ENCODE measurements at regions not wholly inside any gene's neighbourhood (a gene's known extent, or its start where the extent isn't known, plus 50 kb on each side); places are given as distances from the start of the nearest gene placed in this dataset.

DNA sequence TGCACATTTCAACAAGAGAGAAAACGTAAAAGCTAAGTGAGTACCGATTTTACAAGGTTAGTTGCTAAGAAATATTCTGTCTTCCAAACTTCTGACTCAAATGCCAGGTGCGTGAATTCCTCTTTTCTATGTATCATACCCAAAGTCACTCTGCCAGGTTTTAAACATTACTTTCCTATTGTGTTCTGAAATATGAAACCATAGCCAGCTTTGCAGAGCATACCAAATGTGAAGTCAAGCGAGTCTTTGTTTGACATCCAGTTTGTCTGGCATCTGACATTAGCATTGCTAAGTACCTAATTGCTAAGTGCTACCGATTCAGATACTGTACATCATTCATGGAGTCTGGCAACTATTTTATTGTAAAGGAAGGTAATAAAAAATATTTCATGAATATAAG, 321.9 kb upstream of the GALNT5 start:
- Histone ChIP-seq H3K27me3 (ENCODE audit: low read depth, low read length) (no peaks in the 10 kb centered on the region), H3K4me3 (ENCODE audit: low read length) (no peak overlapping the region), H2AFZ (ENCODE audit: low read depth, low read length) (no peak overlapping the region), H4K20me1 (ENCODE audit: insufficient read depth, low read length) (no peaks in the 10 kb centered on the region), H3K36me3 (replicated peaks; ENCODE audit: low read depth, low read length) (no peaks in the 10 kb centered on the region), H3K9ac (ENCODE audit: low read length) (no peak overlapping the region), H3K79me2 (ENCODE audit: low read length) (no peaks in the 10 kb centered on the region), H3K27ac (ENCODE audit: low read length) (no peak overlapping the region), H3K4me1 (ENCODE audit: low read length) (no peaks in the 10 kb centered on the region), H3K4me2 (ENCODE audit: low read length) (no peak overlapping the region), H3K9me3 (ENCODE audit: insufficient read depth, low read length) (no peaks in the 10 kb centered on the region)
- TF ChIP-seq EZH2phosphoT487 (IDR thresholded peaks at IDR 0.05; ENCODE audit: low read depth) = no peak
- TF ChIP-seq, protein P1, sequence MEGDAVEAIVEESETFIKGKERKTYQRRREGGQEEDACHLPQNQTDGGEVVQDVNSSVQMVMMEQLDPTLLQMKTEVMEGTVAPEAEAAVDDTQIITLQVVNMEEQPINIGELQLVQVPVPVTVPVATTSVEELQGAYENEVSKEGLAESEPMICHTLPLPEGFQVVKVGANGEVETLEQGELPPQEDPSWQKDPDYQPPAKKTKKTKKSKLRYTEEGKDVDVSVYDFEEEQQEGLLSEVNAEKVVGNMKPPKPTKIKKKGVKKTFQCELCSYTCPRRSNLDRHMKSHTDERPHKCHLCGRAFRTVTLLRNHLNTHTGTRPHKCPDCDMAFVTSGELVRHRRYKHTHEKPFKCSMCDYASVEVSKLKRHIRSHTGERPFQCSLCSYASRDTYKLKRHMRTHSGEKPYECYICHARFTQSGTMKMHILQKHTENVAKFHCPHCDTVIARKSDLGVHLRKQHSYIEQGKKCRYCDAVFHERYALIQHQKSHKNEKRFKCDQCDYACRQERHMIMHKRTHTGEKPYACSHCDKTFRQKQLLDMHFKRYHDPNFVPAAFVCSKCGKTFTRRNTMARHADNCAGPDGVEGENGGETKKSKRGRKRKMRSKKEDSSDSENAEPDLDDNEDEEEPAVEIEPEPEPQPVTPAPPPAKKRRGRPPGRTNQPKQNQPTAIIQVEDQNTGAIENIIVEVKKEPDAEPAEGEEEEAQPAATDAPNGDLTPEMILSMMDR (IDR thresholded peaks at IDR 0.05; ENCODE audit: low read depth, low read length) = no peak

DNA sequence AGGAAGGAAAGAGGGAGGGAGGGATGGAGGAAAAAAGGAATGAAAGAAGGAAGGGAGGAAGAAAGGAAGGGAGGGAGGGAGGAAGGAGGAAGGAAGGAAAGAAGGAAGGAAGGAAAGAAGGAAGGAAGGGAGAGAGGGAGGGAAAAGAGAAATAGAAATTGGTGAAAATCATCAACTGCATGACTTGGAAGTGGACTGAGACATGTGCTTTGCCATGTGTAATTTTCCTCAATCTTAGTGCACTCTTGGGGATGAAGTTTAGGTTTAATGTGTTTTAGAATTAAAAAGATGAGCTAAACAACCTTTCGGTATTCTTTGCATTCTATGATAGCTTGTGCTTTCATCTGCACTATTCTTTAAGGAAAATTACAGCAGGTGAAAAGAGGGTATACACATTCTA, 320.1 kb upstream of the GALNT5 start:
- TF ChIP-seq EZH2phosphoT487 (IDR thresholded peaks at IDR 0.05; ENCODE audit: low read depth) = no peak
- TF ChIP-seq, protein P1 (IDR thresholded peaks at IDR 0.05; ENCODE audit: low read depth, low read length) = no peak
- Histone ChIP-seq H3K9ac (ENCODE audit: low read length) (no peak overlapping the region), H3K27ac (ENCODE audit: low read length) (no peak overlapping the region), H3K9me3 (ENCODE audit: insufficient read depth, low read length) (no peaks in the 10 kb centered on the region), H3K79me2 (ENCODE audit: low read length) (no peaks in the 10 kb centered on the region), H3K27me3 (ENCODE audit: low read depth, low read length) (no peaks in the 10 kb centered on the region), H3K36me3 (replicated peaks; ENCODE audit: low read depth, low read length) (no peaks in the 10 kb centered on the region), H2AFZ (ENCODE audit: low read depth, low read length) (no peak overlapping the region), H3K4me1 (ENCODE audit: low read length) (no peaks in the 10 kb centered on the region), H3K4me2 (ENCODE audit: low read length) (no peak overlapping the region), H4K20me1 (ENCODE audit: insufficient read depth, low read length) (no peaks in the 10 kb centered on the region), H3K4me3 (ENCODE audit: low read length) (no peak overlapping the region)

DNA sequence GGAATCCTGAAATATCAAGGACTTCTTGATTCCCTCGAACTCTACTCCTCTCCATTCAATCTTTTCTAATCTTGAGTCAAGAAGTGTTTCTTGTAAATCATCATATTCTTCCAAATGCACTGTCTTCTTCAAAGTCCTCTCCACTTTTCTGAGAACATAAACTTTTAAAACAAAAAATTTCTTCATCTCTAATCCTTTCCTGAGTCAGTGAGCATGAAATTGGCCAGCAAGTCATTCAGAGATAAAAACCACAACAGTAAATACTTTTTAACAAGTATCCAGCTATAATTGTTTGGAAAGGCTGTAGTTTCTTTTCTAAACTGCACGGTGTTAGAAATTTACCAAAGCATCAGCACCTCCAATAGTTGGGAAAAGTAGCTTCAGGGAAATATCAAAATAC, 312.6 kb upstream of the GALNT5 start:
- no peak overlapping the region for H2AFZ ChIP-seq (ENCODE audit: low read depth, low read length)
- TF ChIP-seq, protein P1 (IDR thresholded peaks at IDR 0.05; ENCODE audit: low read depth, low read length) = no peak
- no peak for TF ChIP-seq EZH2phosphoT487 (IDR thresholded peaks at IDR 0.05; ENCODE audit: low read depth)

DNA sequence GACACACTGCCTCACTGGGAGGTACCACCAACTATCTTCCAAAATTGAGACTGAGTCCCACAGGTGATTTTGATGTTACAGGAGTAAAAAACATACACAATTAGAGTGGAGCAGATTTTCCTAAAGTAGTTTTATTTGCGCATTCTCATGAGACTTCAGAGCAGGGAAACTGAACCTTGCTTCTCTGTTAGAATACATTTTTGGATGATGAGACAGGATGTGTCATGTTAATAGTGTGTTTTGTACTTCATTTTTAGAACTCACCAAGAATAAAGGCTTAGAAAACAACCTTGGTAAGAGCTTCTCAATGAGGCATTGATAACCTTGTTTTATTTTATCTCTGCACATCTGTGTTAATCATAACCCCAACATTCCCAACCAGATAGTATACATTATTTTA, 310.2 kb upstream of the GALNT5 start:
- Histone ChIP-seq H3K79me2 (ENCODE audit: low read length) (no peaks in the 10 kb centered on the region), H3K27me3 (ENCODE audit: low read depth, low read length) (no peaks in the 10 kb centered on the region), H4K20me1 (ENCODE audit: insufficient read depth, low read length) (no peaks in the 10 kb centered on the region), H3K4me2 (ENCODE audit: low read length) (no peak overlapping the region), H3K36me3 (replicated peaks; ENCODE audit: low read depth, low read length) (no peaks in the 10 kb centered on the region), H3K27ac (ENCODE audit: low read length) (no peak overlapping the region), H3K4me1 (ENCODE audit: low read length) (no peaks in the 10 kb centered on the region), H3K9ac (ENCODE audit: low read length) (no peak overlapping the region), H3K9me3 (ENCODE audit: insufficient read depth, low read length) (peaks cover 7% of the 10 kb centered on the region; the same call in 1 of the 2 replicates), H3K4me3 (ENCODE audit: low read length) (no peak overlapping the region), H2AFZ (ENCODE audit: low read depth, low read length) (no peak overlapping the region)
- TF ChIP-seq, protein P1 (IDR thresholded peaks at IDR 0.05; ENCODE audit: low read depth, low read length) = no peak
- TF ChIP-seq EZH2phosphoT487 (IDR thresholded peaks at IDR 0.05; ENCODE audit: low read depth) = no peak

More for the DNA sequence above, 312.6 kb upstream of the GALNT5 start:
- Histone ChIP-seq H3K27ac (ENCODE audit: low read length) (no peak overlapping the region), H3K9me3 (ENCODE audit: insufficient read depth, low read length) (no peaks in the 10 kb centered on the region), H3K4me3 (ENCODE audit: low read length) (no peak overlapping the region), H3K4me1 (ENCODE audit: low read length) (no peaks in the 10 kb centered on the region), H3K36me3 (replicated peaks; ENCODE audit: low read depth, low read length) (no peaks in the 10 kb centered on the region), H3K27me3 (ENCODE audit: low read depth, low read length) (no peaks in the 10 kb centered on the region), H3K4me2 (ENCODE audit: low read length) (no peak overlapping the region), H3K9ac (ENCODE audit: low read length) (no peak overlapping the region), H4K20me1 (ENCODE audit: insufficient read depth, low read length) (no peaks in the 10 kb centered on the region), H3K79me2 (ENCODE audit: low read length) (no peaks in the 10 kb centered on the region)
